Esophagus muscularis mucosa (tissue), 4 donors: ENCODE measurements at regions not wholly inside any gene's neighbourhood (a gene's known extent, or its start where the extent isn't known, plus 50 kb on each side); places are given as distances from the start of the nearest gene placed in this dataset.

Source experiments
- DNase-seq: peaks from one replicate; pipeline ENCODE4 v3.0.0-alpha.2; 2017; ENCODE audit errors: extremely low spot score
- H3K27ac ChIP-seq, 4 donors: fragments of 200-600 bp; sonication (generic); replicated peaks in 1 of 4; 1 replicate in 3 of 4; 2 replicates in 1 of 4; pipeline ENCODE4 v1.5.1; 2016 to 2019; ENCODE audit warnings: mild to moderate bottlenecking in 1 of 4
- H3K27me3 ChIP-seq, 4 donors: fragments of 200-600 bp; sonication (generic); one replicate each; pipeline versions ENCODE4 v1.5.1 to v1.6.0; 2016 to 2019
- H3K36me3 ChIP-seq, 4 donors: fragments of 200-600 bp; sonication (generic); one replicate each; pipeline ENCODE4 v1.5.1; 2016 to 2019
- H3K4me1 ChIP-seq, 4 donors: fragments of 200-600 bp; sonication (generic); one replicate each; pipeline ENCODE4 v1.5.1; 2016 to 2019
- H3K4me3 ChIP-seq, 4 donors: fragments of 200-600 bp; sonication (generic); 1 replicate in 2 of 4; 2 replicates in 2 of 4; pipeline ENCODE4 v1.5.1; 2016 to 2019; ENCODE audit warnings: mild to moderate bottlenecking in 4 of 4, moderate library complexity in 1 of 4
- H3K9me3 ChIP-seq, 4 donors: fragments of 200-600 bp; sonication (generic); 1 replicate in 3 of 4; 2 replicates in 1 of 4; pipeline ENCODE4 v1.5.1; 2016 to 2019
- CTCF ChIP-seq, 3 experiments: fragments of 200-600 bp in 2 of 3; fragments of 450-650 bp in 1 of 3; sonication (generic) in 2 of 3; IDR thresholded peaks; one replicate each; pipeline ENCODE4 v1.5.1; 2017 to 2019; ENCODE audit warnings: antibody characterized with exemption in 3 of 3, mild to moderate bottlenecking in 2 of 3, moderate library complexity in 1 of 3
- EP300 ChIP-seq: sonication (generic); formaldehyde crosslinking; IDR thresholded peaks from one replicate; pipeline ENCODE4 v1.6.1; 2017; ENCODE audit warnings: antibody characterized with exemption
- POLR2A ChIP-seq: fragments of 450-650 bp; IDR thresholded peaks from one replicate; pipeline ENCODE4 v1.6.1; 2017; ENCODE audit warnings: antibody characterized with exemption, moderate library complexity, mild to moderate bottlenecking, low read depth
- POLR2AphosphoS5 ChIP-seq, 2 donors: sonication (generic); formaldehyde crosslinking; IDR thresholded peaks; one replicate each; pipeline ENCODE4 v1.6.1; 2017; ENCODE audit warnings: antibody characterized with exemption in 2 of 2
- WGBS: methylation state at CpG from one replicate; pipeline ENCODE4 v1.1.5; 2018; 5-methylcytosine and 5-hydroxymethylcytosine counted together
- intact Hi-C: fragments of 100-400 bp; cut with DNase I; formaldehyde crosslinking; loops from one replicate; pipeline ENCODE4 v1.15.1; 2023

DNA sequence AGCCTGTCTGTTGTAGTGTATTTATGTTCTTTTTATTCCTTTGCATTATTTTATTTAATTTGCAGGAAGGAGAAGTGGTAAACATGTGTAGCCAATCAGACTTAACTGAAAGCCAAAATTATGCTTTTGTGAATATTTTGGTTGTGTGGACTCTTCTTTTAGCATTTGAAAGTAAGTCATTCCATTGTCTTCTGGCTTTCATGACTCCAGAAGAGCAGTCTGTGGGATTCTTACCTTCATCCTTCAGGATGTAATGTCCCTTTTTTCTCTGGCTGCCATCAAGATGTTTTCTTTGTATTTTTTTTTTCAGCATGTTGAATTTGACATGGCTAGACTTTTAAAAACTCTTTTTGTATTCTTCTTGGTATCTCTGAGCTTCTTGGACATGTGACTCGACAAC, 895.2 kb upstream of the ZEB2 start:
- WGBS, result 94% methylated on average over 1 of the region's 1 CpG
- H3K4me3 ChIP-seq, result no peak overlapping the region

GRCh38 chr2:145413261-145414030, 893.5 kb upstream of the ZEB2 start:
- intact Hi-C loops, result no loop called here
- Histone ChIP-seq H3K9me3 (no peaks in the 10 kb centered on the region), H3K27me3 (no peaks in the 10 kb centered on the region), H3K4me3 (no peak overlapping the region), H3K4me1 (no peaks in the 10 kb centered on the region), H3K36me3 (no peaks in the 10 kb centered on the region), H3K27ac (no peak overlapping the region)
- WGBS, result 69% methylated on average over 2 of the region's 2 CpGs
- TF ChIP-seq POLR2AphosphoS5 (IDR thresholded peaks at IDR 0.05) (no peak), EP300 (no peak), CTCF (IDR thresholded peaks at IDR 0.05) (no peak), POLR2A (no peak)
- DNase-seq, result no peak

More for the DNA sequence above, 895.2 kb upstream of the ZEB2 start:
- H3K36me3 ChIP-seq, result no peaks in the 10 kb centered on the region
- H3K9me3 ChIP-seq, result no peaks in the 10 kb centered on the region
- no peaks in the 10 kb centered on the region for H3K27me3 ChIP-seq
- no peak for DNase-seq
- intact Hi-C loops, result no loop called here
- no peaks in the 10 kb centered on the region for H3K4me1 ChIP-seq
- TF ChIP-seq CTCF (IDR thresholded peaks at IDR 0.05) (no peak), POLR2A (no peak), POLR2AphosphoS5 (IDR thresholded peaks at IDR 0.05) (no peak), EP300 (no peak)
- no peak overlapping the region for H3K27ac ChIP-seq

DNA sequence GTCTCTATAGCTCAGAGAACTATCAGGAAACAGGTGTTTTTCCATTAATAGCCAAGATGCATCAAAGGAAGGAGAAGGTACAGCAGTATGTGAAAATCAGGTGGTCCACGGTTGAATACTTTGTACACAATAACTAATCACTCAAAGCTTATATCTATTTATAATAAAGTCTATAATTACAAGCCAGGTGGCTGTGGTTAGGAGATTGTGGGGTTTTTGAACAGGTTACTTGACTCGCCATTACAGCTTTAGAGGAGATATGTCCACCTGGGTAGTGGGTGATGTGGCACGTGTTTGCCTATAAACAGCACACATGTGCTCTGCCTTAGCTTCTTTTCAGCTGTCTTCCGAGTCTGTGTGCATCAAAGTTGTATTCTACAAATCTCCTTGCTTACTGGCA, 892.2 kb upstream of the ZEB2 start:
- H3K4me1 ChIP-seq, result no peaks in the 10 kb centered on the region
- TF ChIP-seq POLR2A, result no peak
- TF ChIP-seq EP300, result no peak
- no peak for TF ChIP-seq POLR2AphosphoS5 (IDR thresholded peaks at IDR 0.05)
- no peak for TF ChIP-seq CTCF (IDR thresholded peaks at IDR 0.05)
- H3K36me3 ChIP-seq, result no peaks in the 10 kb centered on the region
- DNase-seq, result no peak
- no peaks in the 10 kb centered on the region for H3K27me3 ChIP-seq
- H3K4me3 ChIP-seq, result no peak overlapping the region
- intact Hi-C loops, result no loop called here
- 92% methylated on average over 4 of the region's 4 CpGs for WGBS
- no peak overlapping the region for H3K27ac ChIP-seq
- no peaks in the 10 kb centered on the region for H3K9me3 ChIP-seq

DNA sequence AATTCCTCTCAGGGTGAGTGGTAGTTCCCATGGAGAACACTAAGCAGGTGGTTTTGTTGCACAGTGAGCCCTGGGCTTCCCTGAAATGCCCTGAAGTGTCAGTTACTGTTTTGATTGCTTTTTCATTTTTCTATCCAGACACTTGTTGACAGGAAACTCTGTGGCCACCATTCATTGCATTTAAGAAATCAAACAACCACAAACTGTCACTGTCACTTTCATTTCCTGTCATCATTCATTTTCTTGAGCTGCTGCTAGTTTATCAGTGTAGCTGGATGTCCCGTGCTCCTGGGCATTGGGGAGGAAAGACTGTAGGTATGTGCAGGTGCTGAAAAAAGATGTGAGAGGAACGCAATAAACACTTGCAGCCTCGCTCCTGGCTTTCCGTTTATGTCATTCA, 891.6 kb upstream of the ZEB2 start:
- Histone ChIP-seq H3K4me3 (no peak overlapping the region), H3K9me3 (no peaks in the 10 kb centered on the region), H3K27ac (no peak overlapping the region), H3K4me1 (no peaks in the 10 kb centered on the region), H3K27me3 (no peaks in the 10 kb centered on the region), H3K36me3 (no peaks in the 10 kb centered on the region)
- no peak for TF ChIP-seq EP300
- TF ChIP-seq POLR2A, result no peak
- no peak for TF ChIP-seq CTCF (IDR thresholded peaks at IDR 0.05)
- no peak for TF ChIP-seq POLR2AphosphoS5 (IDR thresholded peaks at IDR 0.05)
- DNase-seq, result no peak
- intact Hi-C loops, result no loop called here
- WGBS, result 81% methylated on average over 4 of the region's 4 CpGs

GRCh38 chr2:145410086-145410485, 890.2 kb upstream of the ZEB2 start:
- DNase-seq, result no peak
- no peak overlapping the region for H3K4me3 ChIP-seq
- intact Hi-C loops, result no loop called here
- H3K9me3 ChIP-seq, result no peaks in the 10 kb centered on the region
- H3K27me3 ChIP-seq, result no peaks in the 10 kb centered on the region
- H3K36me3 ChIP-seq, result no peaks in the 10 kb centered on the region
- H3K27ac ChIP-seq, result no peak overlapping the region
- TF ChIP-seq POLR2A (no peak), EP300 (no peak), POLR2AphosphoS5 (IDR thresholded peaks at IDR 0.05) (no peak), CTCF (IDR thresholded peaks at IDR 0.05) (no peak)
- 57% methylated on average over 2 of the region's 2 CpGs for WGBS
- H3K4me1 ChIP-seq, result no peaks in the 10 kb centered on the region
